Stomach (tissue), 4 donors: ENCODE measurements at regions not wholly inside any gene's neighbourhood (a gene's known extent, or its start where the extent isn't known, plus 50 kb on each side); places are given as distances from the start of the nearest gene placed in this dataset.

Experiments used
- CTCF ChIP-seq, 7 experiments: fragments of 450-650 bp in 4 of 7; fragments of 200-600 bp in 3 of 7; sonication (generic) in 3 of 7; IDR thresholded peaks; one replicate each; pipeline ENCODE4 v1.5.1; 2016 to 2019; ENCODE audit warnings: antibody characterized with exemption in 7 of 7, control low read depth in 2 of 7, mild to moderate bottlenecking in 1 of 7
- POLR2A ChIP-seq, 4 donors: fragments of 450-650 bp; IDR thresholded peaks; one replicate each; pipeline ENCODE4 v1.6.1; 2016; ENCODE audit warnings: antibody characterized with exemption in 4 of 4, control low read depth in 2 of 4, mild to moderate bottlenecking in 1 of 4, moderate library complexity in 1 of 4
- POLR2AphosphoS5 ChIP-seq, 3 donors: sonication (generic); formaldehyde crosslinking; IDR thresholded peaks; one replicate each; pipeline ENCODE4 v1.6.1; 2016; ENCODE audit warnings: antibody characterized with exemption in 3 of 3

GRCh38 chr10:78718032-78718572 lies 350.7 kb upstream of the ZMIZ1 start:
- no peak for TF ChIP-seq POLR2AphosphoS5 (IDR thresholded peaks at IDR 0.05)
- no peak for TF ChIP-seq CTCF (IDR thresholded peaks at IDR 0.05)
- TF ChIP-seq POLR2A (IDR thresholded peaks at IDR 0.05): no peak
